Parathyroid adenoma (tissue), 2 donors: ENCODE measurements at regions not wholly inside any gene's neighbourhood (a gene's known extent, or its start where the extent isn't known, plus 50 kb on each side); places are given as distances from the start of the nearest gene placed in this dataset.
"Not testable (repeated sequence)": the region's sequence is repeated elsewhere in the genome, so short reads cannot be mapped to it uniquely, and the experiment has no call there.

ENCODE experiments used
- H2AFZ ChIP-seq: fragments of 300-600 bp; sonication (generic); one replicate; pipeline ENCODE4 v1.7.0; 2017; ENCODE audit warnings: antibody characterized with exemption, mild to moderate bottlenecking
- H3K27ac ChIP-seq: fragments of 300-600 bp; sonication (generic); one replicate; pipeline ENCODE4 v1.7.0; 2017
- H3K27me3 ChIP-seq: fragments of 300-600 bp; sonication (generic); one replicate; pipeline ENCODE4 v1.7.0; 2017; ENCODE audit warnings: low read length; ENCODE audit not compliant: control insufficient read depth, insufficient read depth
- H3K36me3 ChIP-seq: fragments of 300-600 bp; sonication (generic); one replicate; pipeline ENCODE4 v1.7.0; 2017; ENCODE audit warnings: low read length; ENCODE audit not compliant: control insufficient read depth, insufficient read depth
- H3K4me1 ChIP-seq: fragments of 300-600 bp; sonication (generic); one replicate; pipeline ENCODE4 v1.7.0; 2017; ENCODE audit warnings: control low read depth
- H3K4me2 ChIP-seq: fragments of 300-600 bp; sonication (generic); one replicate; pipeline ENCODE4 v1.7.0; 2017; ENCODE audit warnings: low read length
- H3K4me3 ChIP-seq: fragments of 300-600 bp; sonication (generic); one replicate; pipeline ENCODE4 v1.7.0; 2017; ENCODE audit warnings: low read depth, low read length
- H3K79me2 ChIP-seq: fragments of 300-600 bp; sonication (generic); one replicate; pipeline ENCODE4 v1.7.0; 2017; ENCODE audit warnings: control low read depth
- H3K9ac ChIP-seq: fragments of 300-600 bp; sonication (generic); one replicate; pipeline ENCODE4 v1.7.0; 2017; ENCODE audit warnings: mild to moderate bottlenecking
- H3K9me3 ChIP-seq: fragments of 300-600 bp; sonication (generic); one replicate; pipeline ENCODE4 v1.7.0; 2017; ENCODE audit warnings: low read length; ENCODE audit not compliant: control insufficient read depth
- CTCF ChIP-seq: fragments of 300-600 bp; sonication (generic); IDR thresholded peaks from one replicate; pipeline ENCODE4 v1.7.0; 2017; ENCODE audit warnings: antibody characterized with exemption, mild to moderate bottlenecking
- donor health status: primary hyperparathyroidism.

DNA sequence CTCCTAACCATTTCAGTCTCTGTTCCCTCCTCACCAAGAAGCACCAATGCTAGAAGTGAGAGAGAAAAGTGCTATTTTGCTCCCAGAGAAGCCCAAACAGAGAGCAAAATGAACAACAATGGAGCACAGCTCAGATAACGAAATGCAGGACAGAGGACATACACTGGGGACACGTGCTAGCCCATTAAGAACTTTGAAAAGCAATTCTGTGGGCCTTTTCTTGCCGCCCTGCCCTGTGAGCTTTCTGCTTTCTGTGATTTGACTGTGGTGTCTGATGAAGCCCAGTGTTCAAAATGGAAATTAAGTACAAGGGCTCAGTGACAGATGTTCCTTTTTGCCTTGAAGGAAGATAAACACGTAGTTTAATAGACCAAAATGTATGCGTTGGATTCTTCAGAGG, 130.8 kb downstream of the S1PR1 start:
- TF ChIP-seq CTCF = no peak
- no peak overlapping the region for H3K9ac ChIP-seq
- H3K27me3 ChIP-seq = no peaks in the 10 kb centered on the region
- H3K4me3 ChIP-seq = no peak overlapping the region
- no peaks in the 10 kb centered on the region for H3K79me2 ChIP-seq
- no peak overlapping the region for H3K27ac ChIP-seq
- no peaks in the 10 kb centered on the region for H3K9me3 ChIP-seq
- no peaks in the 10 kb centered on the region for H3K4me1 ChIP-seq
- no peak overlapping the region for H3K4me2 ChIP-seq
- no peaks in the 10 kb centered on the region for H3K36me3 ChIP-seq
- no peak overlapping the region for H2AFZ ChIP-seq

DNA sequence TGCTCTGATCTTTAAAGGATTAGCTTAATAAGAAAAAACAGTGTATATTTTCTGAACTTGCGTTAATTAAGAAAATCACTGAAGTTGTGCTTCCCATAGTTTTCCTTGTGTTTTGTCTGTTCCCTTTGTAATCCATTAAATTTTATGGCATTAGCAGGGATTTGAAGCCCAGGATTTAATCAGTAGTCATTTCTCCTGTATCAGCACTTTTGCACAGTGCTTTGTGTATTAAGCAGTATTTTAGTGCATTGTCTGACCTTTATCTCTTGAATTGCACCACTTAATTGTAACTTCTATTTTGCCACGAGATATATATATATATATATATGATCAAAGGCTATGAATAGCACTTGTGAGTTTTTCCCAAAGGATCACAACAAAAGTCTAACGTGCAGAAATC, 133.7 kb downstream of the S1PR1 start:
- Histone ChIP-seq H3K4me2 (no peak overlapping the region), H3K4me1 (no peaks in the 10 kb centered on the region), H2AFZ (no peak overlapping the region), H3K27me3 (no peaks in the 10 kb centered on the region), H3K4me3 (no peak overlapping the region), H3K36me3 (no peaks in the 10 kb centered on the region), H3K27ac (no peak overlapping the region), H3K9ac (no peak overlapping the region), H3K9me3 (no peaks in the 10 kb centered on the region), H3K79me2 (no peaks in the 10 kb centered on the region)
- TF ChIP-seq CTCF = no peak

DNA sequence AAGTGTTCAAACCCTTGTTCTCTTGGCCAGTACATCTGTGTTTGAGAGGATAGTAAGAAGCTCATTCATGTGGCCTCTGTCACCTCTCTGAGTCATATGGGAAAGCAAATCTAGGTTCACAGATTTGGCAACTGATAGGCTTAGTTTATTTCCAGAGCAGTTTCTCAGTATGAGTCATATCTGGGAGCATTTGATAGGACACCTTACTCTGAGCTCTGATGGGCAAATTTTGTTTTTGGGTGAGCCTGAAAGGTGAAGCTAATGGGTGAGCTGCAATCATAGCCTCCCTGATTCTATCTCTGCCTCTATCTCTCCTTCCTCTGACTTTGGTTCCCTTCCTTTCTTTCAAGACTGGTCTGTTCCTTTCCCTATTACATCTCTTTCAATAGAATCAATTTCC, 134.4 kb downstream of the S1PR1 start:
- H3K4me1 ChIP-seq = no peaks in the 10 kb centered on the region
- TF ChIP-seq CTCF = no peak
- H2AFZ ChIP-seq = no peak overlapping the region
- H3K4me3 ChIP-seq = no peak overlapping the region
- H3K36me3 ChIP-seq = no peaks in the 10 kb centered on the region
- H3K4me2 ChIP-seq = no peak overlapping the region
- no peaks in the 10 kb centered on the region for H3K79me2 ChIP-seq
- H3K27ac ChIP-seq = no peak overlapping the region
- H3K27me3 ChIP-seq = no peaks in the 10 kb centered on the region
- no peaks in the 10 kb centered on the region for H3K9me3 ChIP-seq
- no peak overlapping the region for H3K9ac ChIP-seq

DNA sequence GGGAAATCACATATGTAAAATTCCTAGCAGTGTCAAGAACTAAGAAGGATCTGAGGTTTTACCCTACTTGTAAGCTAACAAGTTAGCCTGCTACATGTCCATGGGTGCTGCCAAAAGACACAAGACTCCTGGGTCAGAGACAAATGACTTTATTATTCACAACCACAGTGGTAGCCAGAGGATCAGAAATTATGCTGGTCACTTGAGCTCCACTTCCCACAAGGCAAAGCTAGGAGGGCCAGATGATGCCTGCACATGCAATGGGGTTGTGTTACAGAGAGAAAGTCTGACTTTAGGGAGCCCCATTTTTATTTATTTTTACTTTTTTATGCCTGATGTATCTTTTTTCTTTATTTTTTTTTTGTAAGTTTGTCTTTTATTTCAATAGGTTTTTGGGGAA, 136.8 kb downstream of the S1PR1 start:
- no peak overlapping the region for H3K9ac ChIP-seq
- H3K4me2 ChIP-seq = no peak overlapping the region

DNA sequence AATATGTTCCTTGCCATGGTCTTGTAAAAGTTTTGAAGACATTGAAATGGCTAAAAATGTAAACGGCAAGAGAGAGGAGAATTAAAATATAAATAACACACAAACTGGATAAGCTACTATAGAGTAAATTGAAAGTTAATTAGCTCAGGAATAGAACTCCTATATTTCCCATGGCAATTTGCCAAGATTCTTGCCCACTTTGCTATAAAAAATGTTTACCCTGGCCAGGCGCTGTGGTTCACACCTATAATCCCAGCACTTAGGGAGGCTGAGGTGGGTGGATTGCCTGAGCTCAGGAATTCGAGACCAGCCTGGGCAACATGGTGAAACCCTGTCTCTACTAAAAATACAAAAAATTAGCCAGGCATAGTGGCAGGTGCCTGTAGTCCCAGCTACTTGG, 138.6 kb downstream of the S1PR1 start:
- H3K36me3 ChIP-seq, H2AFZ ChIP-seq, H3K9ac ChIP-seq, H3K27me3 ChIP-seq, H3K4me2 ChIP-seq, H3K27ac ChIP-seq, H3K9me3 ChIP-seq, H3K4me3 ChIP-seq, H3K79me2 ChIP-seq, H3K4me1 ChIP-seq: not testable (repeated sequence)

More for the DNA sequence above, 136.8 kb downstream of the S1PR1 start:
- Histone ChIP-seq H3K4me1 (no peaks in the 10 kb centered on the region), H3K9me3 (no peaks in the 10 kb centered on the region), H2AFZ (no peak overlapping the region), H3K36me3 (no peaks in the 10 kb centered on the region), H3K79me2 (no peaks in the 10 kb centered on the region), H3K4me3 (no peak overlapping the region), H3K27me3 (no peaks in the 10 kb centered on the region), H3K27ac (no peak overlapping the region)
- no peak for TF ChIP-seq CTCF
